ENCODE measurements at regions not wholly inside any gene's neighbourhood (a gene's known extent, or its start where the extent isn't known, plus 50 kb on each side); places are given as distances from the start of the nearest gene placed in this dataset.

- CTCF ChIA-PET = no interaction called here
- no peak for ATAC-seq (ENCODE audit: poor library complexity)
- peaks cover 0 to 10% of the 10 kb centered on the region in 2 experiments for H3K9me3 ChIP-seq (ENCODE audit: control insufficient read depth in 1 of 2, insufficient read depth in 1 of 2, low read length in 2 of 2)
- H3K27ac ChIP-seq (ENCODE audit: low read depth in 1 of 2, low read length in 2 of 2) = no peak overlapping the region
- no peaks in the 10 kb centered on the region for H3K36me3 Mint-ChIP-seq (ENCODE audit: low read depth)
- no peak overlapping the region for H3K4me3 Mint-ChIP-seq
- peaks cover 6% of the 10 kb centered on the region for H3K27me3 Mint-ChIP-seq
- H3K36me3 ChIP-seq (ENCODE audit: insufficient read depth, low read length) = no peaks in the 10 kb centered on the region
- H3K27me3 ChIP-seq (ENCODE audit: control insufficient read depth in 1 of 2, insufficient read depth in 2 of 2, low read length in 2 of 2) = peaks cover 0 to 18% of the 10 kb centered on the region in 2 experiments
- peaks cover 14% of the 10 kb centered on the region for H3K4me1 Mint-ChIP-seq (ENCODE audit: low read depth)
- H3K4me1 ChIP-seq (ENCODE audit: insufficient read depth, low read length) = peaks cover 13% of the 10 kb centered on the region
- POLR2A ChIA-PET = no interaction called here
- H3K4me3 ChIP-seq (ENCODE audit: low read length) = no peak overlapping the region
- no peak for DNase-seq
- no peak for TF ChIP-seq CTCF (IDR thresholded peaks at IDR 0.05)
- intact Hi-C loops (cut with DNase I, micrococcal nuclease) = no loop called here
- no peaks in the 10 kb centered on the region for H3K9me3 Mint-ChIP-seq
- no peak overlapping the region for H3K27ac Mint-ChIP-seq
These were observed 116.8 kb upstream of the PFKP start for GRCh38 chr10:2950546-2950945.

- H3K27me3 Mint-ChIP-seq = peaks cover 7% of the 10 kb centered on the region
- Histone ChIP-seq H3K27ac (ENCODE audit: low read depth in 1 of 2, low read length in 2 of 2) (no peak overlapping the region), H3K27me3 (ENCODE audit: control insufficient read depth in 1 of 2, insufficient read depth in 2 of 2, low read length in 2 of 2) (peaks cover 0 to 18% of the 10 kb centered on the region in 2 experiments), H3K9me3 (ENCODE audit: control insufficient read depth in 1 of 2, insufficient read depth in 1 of 2, low read length in 2 of 2) (peaks cover 0 to 14% of the 10 kb centered on the region in 2 experiments), H3K4me1 (ENCODE audit: insufficient read depth, low read length) (peaks cover 13% of the 10 kb centered on the region), H3K36me3 (ENCODE audit: insufficient read depth, low read length) (no peaks in the 10 kb centered on the region), H3K4me3 (ENCODE audit: low read length) (no peak overlapping the region)
- DNase-seq = no peak
- peaks cover 14% of the 10 kb centered on the region for H3K4me1 Mint-ChIP-seq (ENCODE audit: low read depth)
- POLR2A ChIA-PET = no interaction called here
- CTCF ChIA-PET = no interaction called here
- intact Hi-C loops (cut with DNase I, micrococcal nuclease) = no loop called here
- peak overlapping the region; percentile 36 for H3K4me3 Mint-ChIP-seq
- no peaks in the 10 kb centered on the region for H3K36me3 Mint-ChIP-seq (ENCODE audit: low read depth)
- no peaks in the 10 kb centered on the region for H3K9me3 Mint-ChIP-seq
- no peak for ATAC-seq (ENCODE audit: poor library complexity)
- no peak for TF ChIP-seq CTCF (IDR thresholded peaks at IDR 0.05)
- H3K27ac Mint-ChIP-seq = no peak overlapping the region
These were observed 117.4 kb upstream of the PFKP start for GRCh38 chr10:2949948-2950354.

- no peak overlapping the region for H3K4me3 Mint-ChIP-seq
- no peak for TF ChIP-seq CTCF (IDR thresholded peaks at IDR 0.05)
- H3K36me3 ChIP-seq (ENCODE audit: insufficient read depth, low read length) = no peaks in the 10 kb centered on the region
- ChIA-PET CTCF (no interaction called here), POLR2A (no interaction called here)
- H3K27me3 Mint-ChIP-seq = peaks cover 12% of the 10 kb centered on the region
- H3K4me1 Mint-ChIP-seq (ENCODE audit: low read depth) = peaks cover 14% of the 10 kb centered on the region
- peaks cover 0 to 14% of the 10 kb centered on the region in 2 experiments for H3K9me3 ChIP-seq (ENCODE audit: control insufficient read depth in 1 of 2, insufficient read depth in 1 of 2, low read length in 2 of 2)
- intact Hi-C loops (cut with DNase I, micrococcal nuclease) = no loop called here
- ATAC-seq (ENCODE audit: poor library complexity) (no peak), DNase-seq (no peak)
- H3K27me3 ChIP-seq (ENCODE audit: control insufficient read depth in 1 of 2, insufficient read depth in 2 of 2, low read length in 2 of 2) = peaks cover 0 to 17% of the 10 kb centered on the region in 2 experiments
- no peaks in the 10 kb centered on the region for H3K36me3 Mint-ChIP-seq (ENCODE audit: low read depth)
- H3K9me3 Mint-ChIP-seq = no peaks in the 10 kb centered on the region
- H3K4me1 ChIP-seq (ENCODE audit: insufficient read depth, low read length) = peaks cover 13% of the 10 kb centered on the region
- no peak overlapping the region for H3K27ac Mint-ChIP-seq
- no peak overlapping the region for H3K27ac ChIP-seq (ENCODE audit: low read depth in 1 of 2, low read length in 2 of 2)
- no peak overlapping the region for H3K4me3 ChIP-seq (ENCODE audit: low read length)
These were observed 118.0 kb upstream of the PFKP start for GRCh38 chr10:2949221-2949947.
